HepG2 (cell line): ENCODE measurements at regions not wholly inside any gene's neighbourhood (a gene's known extent, or its start where the extent isn't known, plus 50 kb on each side); places are given as distances from the start of the nearest gene placed in this dataset.
A peak's percentile ranks its signal among the peaks of the same experiment; 100 is the strongest.

Source experiments
- DNMT1 ChIP-seq: sonication (generic); formaldehyde crosslinking; IDR thresholded peaks from 2 replicates; pipeline ENCODE4 v1.5.1; 2020; ENCODE audit warnings: mild to moderate bottlenecking, missing genetic modification reagents
- MAZ ChIP-seq, 2 experiments: sonication (generic) in 1 of 2; formaldehyde crosslinking in 1 of 2; IDR thresholded peaks; 2 replicates each; pipeline versions ENCODE4 v1.5.0 to v1.6.1; 2012 to 2020; ENCODE audit warnings: low read depth in 2 of 2, mild to moderate bottlenecking in 2 of 2, borderline replicate concordance in 1 of 2, improper control_type of control experiment in 1 of 2, low read length in 1 of 2, missing genetic modification reagents in 1 of 2, moderate library complexity in 1 of 2
- MTF2 ChIP-seq: sonication (generic); formaldehyde crosslinking; IDR thresholded peaks from 2 replicates; pipeline ENCODE4 v1.5.0; 2020; ENCODE audit warnings: missing genetic modification reagents, borderline replicate concordance
- MYC ChIP-seq: sonication (generic); formaldehyde crosslinking; IDR thresholded peaks from 2 replicates; pipeline ENCODE4 v1.9.0; 2021; ENCODE audit warnings: missing genetic modification reagents, borderline replicate concordance
- SALL1 ChIP-seq: sonication (generic); formaldehyde crosslinking; IDR thresholded peaks from 2 replicates; pipeline ENCODE4 v1.8.0; 2022; ENCODE audit warnings: mild to moderate bottlenecking, missing genetic modification reagents
- SMARCE1 ChIP-seq: fragments of 450-650 bp; IDR thresholded peaks from 2 replicates; pipeline ENCODE4 v1.6.1; 2017; ENCODE audit warnings: borderline replicate concordance
- SUZ12 ChIP-seq: fragments of 150-350 bp; IDR thresholded peaks from 2 replicates; pipeline ENCODE4 v1.6.1; 2014; ENCODE audit warnings: low read depth, low read length
- TMF1 ChIP-seq: sonication (generic); formaldehyde crosslinking; IDR thresholded peaks from 2 replicates; pipeline ENCODE4 v1.8.1; 2022; ENCODE audit warnings: low read depth, missing genetic modification reagents
- WIZ ChIP-seq: sonication (generic); formaldehyde crosslinking; IDR thresholded peaks from 2 replicates; pipeline ENCODE4 v1.5.1; 2020; ENCODE audit warnings: mild to moderate bottlenecking, missing genetic modification reagents
- ZNF263 ChIP-seq: sonication (generic); formaldehyde crosslinking; IDR thresholded peaks from 2 replicates; pipeline ENCODE4 v1.4.0; 2020; ENCODE audit warnings: missing genetic modification reagents
- ZNF331 ChIP-seq: sonication (generic); formaldehyde crosslinking; IDR thresholded peaks from 2 replicates; pipeline ENCODE4 v1.4.0; 2020; ENCODE audit warnings: missing genetic modification reagents
- ZNF343 ChIP-seq: sonication (generic); formaldehyde crosslinking; IDR thresholded peaks from 2 replicates; pipeline ENCODE4 v1.4.0; 2020; ENCODE audit warnings: mild to moderate bottlenecking, missing genetic modification reagents
- ZNF407 ChIP-seq: sonication (generic); formaldehyde crosslinking; IDR thresholded peaks from one replicate; pipeline ENCODE4 v1.5.1; 2020; ENCODE audit warnings: mild to moderate bottlenecking, missing genetic modification reagents; ENCODE audit errors: not compliant biosample characterization
- ZNF567 ChIP-seq: sonication (generic); formaldehyde crosslinking; IDR thresholded peaks from 2 replicates; pipeline ENCODE4 v1.8.1; 2023; ENCODE audit warnings: mild to moderate bottlenecking, missing genetic modification reagents, borderline replicate concordance
- ZNF800 ChIP-seq: sonication (generic); formaldehyde crosslinking; IDR thresholded peaks from 2 replicates; pipeline ENCODE4 v1.4.0; 2020; ENCODE audit warnings: missing genetic modification reagents
- TF ChIP-seq, protein P1 (sequence below): sonication (generic); formaldehyde crosslinking; conservative IDR thresholded peaks from 2 replicates; pipeline ENCODE4 v1.4.0; 2020; ENCODE audit warnings: missing genetic modification reagents

- TF ChIP-seq ZNF407 (CRISPR knock-in tag) (no peak), MYC (CRISPR knock-in tag) (peak; percentile 84), SMARCE1 (0 out of 2 replicates have a peak, but pooled peaks have one; percentile 15), MAZ (IDR thresholded peaks at IDR 0.05; ENCODE audit: borderline replicate concordance, low read depth, low read length) (0 out of 2 replicates have a peak, but pooled peaks have one; percentile 12), MAZ (CRISPR knock-in tag; IDR thresholded peaks at IDR 0.05; ENCODE audit: low read depth) (no peak), SALL1 (CRISPR knock-in tag) (peak; percentile 99), MTF2 (CRISPR knock-in tag) (no peak), TMF1 (CRISPR knock-in tag) (no peak), ZNF331 (CRISPR knock-in tag) (peak; percentile 94), ZNF800 (CRISPR knock-in tag) (peak; percentile 87; the same call in 1 of the 2 replicates), ZNF343 (CRISPR knock-in tag) (no peak), ZNF567 (CRISPR knock-in tag) (0 out of 2 replicates have a peak, but pooled peaks have one; percentile 45), DNMT1 (CRISPR knock-in tag) (no peak), SUZ12 (no peak), ZNF263 (CRISPR knock-in tag) (peak; percentile 62), WIZ (CRISPR knock-in tag) (peak; percentile 41; the same call in 1 of the 2 replicates)
- TF ChIP-seq, protein P1, sequence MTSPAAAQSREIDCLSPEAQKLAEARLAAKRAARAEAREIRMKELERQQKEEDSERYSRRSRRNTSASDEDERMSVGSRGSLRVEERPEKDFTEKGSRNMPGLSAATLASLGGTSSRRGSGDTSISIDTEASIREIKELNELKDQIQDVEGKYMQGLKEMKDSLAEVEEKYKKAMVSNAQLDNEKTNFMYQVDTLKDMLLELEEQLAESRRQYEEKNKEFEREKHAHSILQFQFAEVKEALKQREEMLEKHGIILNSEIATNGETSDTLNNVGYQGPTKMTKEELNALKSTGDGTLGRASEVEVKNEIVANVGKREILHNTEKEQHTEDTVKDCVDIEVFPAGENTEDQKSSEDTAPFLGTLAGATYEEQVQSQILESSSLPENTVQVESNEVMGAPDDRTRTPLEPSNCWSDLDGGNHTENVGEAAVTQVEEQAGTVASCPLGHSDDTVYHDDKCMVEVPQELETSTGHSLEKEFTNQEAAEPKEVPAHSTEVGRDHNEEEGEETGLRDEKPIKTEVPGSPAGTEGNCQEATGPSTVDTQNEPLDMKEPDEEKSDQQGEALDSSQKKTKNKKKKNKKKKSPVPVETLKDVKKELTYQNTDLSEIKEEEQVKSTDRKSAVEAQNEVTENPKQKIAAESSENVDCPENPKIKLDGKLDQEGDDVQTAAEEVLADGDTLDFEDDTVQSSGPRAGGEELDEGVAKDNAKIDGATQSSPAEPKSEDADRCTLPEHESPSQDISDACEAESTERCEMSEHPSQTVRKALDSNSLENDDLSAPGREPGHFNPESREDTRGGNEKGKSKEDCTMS (CRISPR knock-in tag), result no peak
Measured at GRCh38 chr7:138352570-138353461, 107.2 kb upstream of the TRIM24 start (continued).
